ENCODE measurements at regions not wholly inside any gene's neighbourhood (a gene's known extent, or its start where the extent isn't known, plus 50 kb on each side); places are given as distances from the start of the nearest gene placed in this dataset.

GRCh38 chr17:51508048-51508447, 247.7 kb downstream of the UTP18 start:
- Histone ChIP-seq H2AFZ (ENCODE audit: low read length) (no peak overlapping the region), H4K20me1 (ENCODE audit: insufficient read depth, low read length) (no peaks in the 10 kb centered on the region), H3K9ac (ENCODE audit: low read length) (no peak overlapping the region), H3K36me3 (ENCODE audit: insufficient read depth, low read length) (no peaks in the 10 kb centered on the region), H3K4me1 (ENCODE audit: insufficient read depth, low read length, severe bottlenecking) (no peaks in the 10 kb centered on the region), H3K4me3 (ENCODE audit: low read depth, low read length, poor library complexity, severe bottlenecking) (no peak overlapping the region), H3K9me3 (ENCODE audit: low read length) (no peaks in the 10 kb centered on the region), H3K79me2 (ENCODE audit: insufficient read depth, low read length) (no peaks in the 10 kb centered on the region), H3K27ac (ENCODE audit: low read depth, low read length, poor library complexity, severe bottlenecking) (no peak overlapping the region), H3K4me2 (ENCODE audit: low read length) (no peak overlapping the region), H3K27me3 (ENCODE audit: insufficient read depth, low read length) (0 out of 2 replicates have a peak, but pooled peaks cover 3% of the 10 kb centered on the region), H3F3A (ENCODE audit: insufficient read depth, low read length) (no peaks in the 10 kb centered on the region), H3K9me2 (ENCODE audit: low read depth, low read length) (no peaks in the 10 kb centered on the region)
- TF ChIP-seq CTCF (IDR thresholded peaks at IDR 0.05; ENCODE audit: low read length) (no peak), EZH2 (IDR thresholded peaks at IDR 0.05; ENCODE audit: borderline replicate concordance, low read length) (no peak)

GRCh38 chr17:51510940-51511339, 250.6 kb downstream of the UTP18 start:
- Histone ChIP-seq H3K9ac (ENCODE audit: low read length) (no peak overlapping the region), H3K36me3 (ENCODE audit: insufficient read depth, low read length) (no peaks in the 10 kb centered on the region), H3K27me3 (ENCODE audit: insufficient read depth, low read length) (no peaks in the 10 kb centered on the region), H3K4me2 (ENCODE audit: low read length) (no peak overlapping the region), H3K4me1 (ENCODE audit: insufficient read depth, low read length, severe bottlenecking) (no peaks in the 10 kb centered on the region), H3K79me2 (ENCODE audit: insufficient read depth, low read length) (no peaks in the 10 kb centered on the region), H4K20me1 (ENCODE audit: insufficient read depth, low read length) (no peaks in the 10 kb centered on the region), H3K27ac (ENCODE audit: low read depth, low read length, poor library complexity, severe bottlenecking) (no peak overlapping the region), H3K9me2 (ENCODE audit: low read depth, low read length) (no peaks in the 10 kb centered on the region), H2AFZ (ENCODE audit: low read length) (no peak overlapping the region), H3K4me3 (ENCODE audit: low read depth, low read length, poor library complexity, severe bottlenecking) (no peak overlapping the region), H3F3A (ENCODE audit: insufficient read depth, low read length) (no peaks in the 10 kb centered on the region), H3K9me3 (ENCODE audit: low read length) (no peaks in the 10 kb centered on the region)
- TF ChIP-seq CTCF (IDR thresholded peaks at IDR 0.05; ENCODE audit: low read length) (no peak), EZH2 (IDR thresholded peaks at IDR 0.05; ENCODE audit: borderline replicate concordance, low read length) (no peak)

GRCh38 chr17:51512220-51512907, 252.0 kb downstream of the UTP18 start:
- H2AFZ ChIP-seq (ENCODE audit: low read length) = no peak overlapping the region
- H4K20me1 ChIP-seq (ENCODE audit: insufficient read depth, low read length) = no peaks in the 10 kb centered on the region
- H3K36me3 ChIP-seq (ENCODE audit: insufficient read depth, low read length) = no peaks in the 10 kb centered on the region
- TF ChIP-seq EZH2 (IDR thresholded peaks at IDR 0.05; ENCODE audit: borderline replicate concordance, low read length) (no peak), CTCF (IDR thresholded peaks at IDR 0.05; ENCODE audit: low read length) (no peak)
- H3F3A ChIP-seq (ENCODE audit: insufficient read depth, low read length) = no peaks in the 10 kb centered on the region
- no peaks in the 10 kb centered on the region for H3K4me1 ChIP-seq (ENCODE audit: insufficient read depth, low read length, severe bottlenecking)
- no peak overlapping the region for H3K4me3 ChIP-seq (ENCODE audit: low read depth, low read length, poor library complexity, severe bottlenecking)
- no peak overlapping the region for H3K4me2 ChIP-seq (ENCODE audit: low read length)
- no peaks in the 10 kb centered on the region for H3K27me3 ChIP-seq (ENCODE audit: insufficient read depth, low read length)
- H3K9me2 ChIP-seq (ENCODE audit: low read depth, low read length) = no peaks in the 10 kb centered on the region
- no peaks in the 10 kb centered on the region for H3K9me3 ChIP-seq (ENCODE audit: low read length)
- no peaks in the 10 kb centered on the region for H3K79me2 ChIP-seq (ENCODE audit: insufficient read depth, low read length)
- no peak overlapping the region for H3K9ac ChIP-seq (ENCODE audit: low read length)
- H3K27ac ChIP-seq (ENCODE audit: low read depth, low read length, poor library complexity, severe bottlenecking) = no peak overlapping the region
